ENCODE measurements at regions not wholly inside any gene's neighbourhood (a gene's known extent, or its start where the extent isn't known, plus 50 kb on each side); places are given as distances from the start of the nearest gene placed in this dataset.
A peak's percentile ranks its signal among the peaks of the same experiment; 100 is the strongest.
"Not testable (repeated sequence)": the region's sequence is repeated elsewhere in the genome, so short reads cannot be mapped to it uniquely, and the experiment has no call there.

DNA sequence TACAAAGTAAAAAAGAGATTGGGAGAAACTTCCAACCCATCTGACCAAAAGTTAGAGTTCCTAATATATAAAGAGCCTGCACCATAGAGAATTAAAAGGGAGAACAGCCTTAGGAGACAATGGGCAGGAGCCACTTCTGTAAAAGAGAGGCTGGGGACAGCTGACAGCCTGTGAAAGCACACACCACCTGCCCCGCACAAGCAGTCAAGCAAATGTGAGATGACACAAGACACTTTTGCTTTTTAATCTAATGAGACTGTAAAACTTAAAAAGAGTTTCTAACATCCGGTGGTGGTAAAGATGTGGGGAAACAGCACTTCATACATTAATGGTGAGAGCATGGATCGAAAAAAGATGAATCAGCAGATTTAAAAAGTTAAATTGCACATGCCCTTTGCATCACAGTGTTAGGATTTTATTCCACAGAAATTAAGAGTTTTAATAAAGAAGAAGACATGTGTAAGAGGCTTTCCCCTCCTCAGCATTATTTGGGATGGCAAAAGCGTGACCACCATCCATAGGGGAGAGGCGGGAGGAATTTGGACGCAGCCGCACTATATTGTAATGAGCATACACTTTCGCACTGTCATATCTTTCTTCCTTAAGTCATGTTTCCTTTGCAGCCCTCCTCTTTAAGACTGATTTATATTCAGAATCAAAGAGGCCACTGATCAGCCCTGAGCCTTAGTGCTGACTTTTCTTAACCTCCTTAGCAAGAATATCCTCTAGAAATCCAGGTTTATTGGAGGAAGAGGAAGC lies 322.2 kb upstream of the CHRNA7 start:
- H3K27ac ChIP-seq (ENCODE audit: extremely low read length, insufficient read depth, low read length); H3K9me3 ChIP-seq (ENCODE audit: low read length); H3K9ac ChIP-seq (ENCODE audit: insufficient read depth, low read depth, low read length); H3K27me3 ChIP-seq (ENCODE audit: control insufficient read depth in 1 of 2, insufficient read depth in 2 of 2, low read length in 2 of 2); H2AFZ ChIP-seq (ENCODE audit: low read length); CTCF ChIA-PET (ENCODE audit: low intra/inter-chr PET ratio, low total read pairs); ATAC-seq; H3K4me1 ChIP-seq (ENCODE audit: insufficient read depth, low read length); intact Hi-C loops (cut with micrococcal nuclease; ENCODE audit: unreplicated experiment); POLR2A ChIA-PET; H3K4me3 ChIP-seq (replicated peaks in 1 of 3; ENCODE audit: insufficient read depth in 1 of 3, low read depth in 2 of 3, low read length in 3 of 3); BruUV-seq (replicated peaks); H3K79me2 ChIP-seq (ENCODE audit: insufficient read depth, low read length); H3K36me3 ChIP-seq (replicated peaks in 1 of 2; ENCODE audit: control insufficient read depth in 1 of 2, insufficient read depth in 2 of 2, low read length in 2 of 2); H3K4me2 ChIP-seq (ENCODE audit: low read depth, low read length); in situ Hi-C loops (cut with HindIII; ENCODE audit: extremely low pct_ligation_motif_present, low pct_unique_long_range_greater_than_20kb); FAIRE-seq; DNase-seq (ENCODE audit: low spot score); H4K20me1 ChIP-seq (ENCODE audit: insufficient read depth, low read length): not testable (repeated sequence)
- 22% methylated on average over 2 of the region's 8 CpGs for WGBS (ENCODE audit: low lambda C conversion rate)
- peak in 1 of 2 experiments; percentile 46; a peak in 1 of 4 replicates for TF ChIP-seq MAFK (conservative IDR thresholded peaks at IDR 0.05 in 1 of 2, IDR thresholded peaks at IDR 0.05 in 1 of 2; ENCODE audit: low read length in 2 of 2)

- H3K27ac ChIP-seq (ENCODE audit: extremely low read length, insufficient read depth, low read length); DNase-seq (ENCODE audit: low spot score); H3K4me1 ChIP-seq (ENCODE audit: insufficient read depth, low read length); H4K20me1 ChIP-seq (ENCODE audit: insufficient read depth, low read length); BruUV-seq (replicated peaks); POLR2A ChIA-PET; H2AFZ ChIP-seq (ENCODE audit: low read length); in situ Hi-C loops (cut with HindIII; ENCODE audit: extremely low pct_ligation_motif_present, low pct_unique_long_range_greater_than_20kb); H3K9me3 ChIP-seq (ENCODE audit: low read length); H3K4me2 ChIP-seq (ENCODE audit: low read depth, low read length); intact Hi-C loops (cut with micrococcal nuclease; ENCODE audit: unreplicated experiment); H3K9ac ChIP-seq (ENCODE audit: insufficient read depth, low read depth, low read length); H3K4me3 ChIP-seq (replicated peaks in 1 of 3; ENCODE audit: insufficient read depth in 1 of 3, low read depth in 2 of 3, low read length in 3 of 3); H3K36me3 ChIP-seq (replicated peaks in 1 of 2; ENCODE audit: control insufficient read depth in 1 of 2, insufficient read depth in 2 of 2, low read length in 2 of 2); FAIRE-seq; ATAC-seq; H3K27me3 ChIP-seq (ENCODE audit: control insufficient read depth in 1 of 2, insufficient read depth in 2 of 2, low read length in 2 of 2); H3K79me2 ChIP-seq (ENCODE audit: insufficient read depth, low read length); CTCF ChIA-PET (ENCODE audit: low intra/inter-chr PET ratio, low total read pairs): not testable (repeated sequence)
- 0% methylated on average over 4 of the region's 9 CpGs for whole genome bisulfite sequencing (ENCODE audit: low lambda C conversion rate)
Observed at GRCh38 chr15:31708703-31709327, 321.5 kb upstream of the CHRNA7 start.

GRCh38 chr15:31709479-31709878 lies 320.8 kb upstream of the CHRNA7 start:
- H2AFZ ChIP-seq (ENCODE audit: low read length); H3K36me3 ChIP-seq (replicated peaks in 1 of 2; ENCODE audit: control insufficient read depth in 1 of 2, insufficient read depth in 2 of 2, low read length in 2 of 2); FAIRE-seq; H3K27ac ChIP-seq (ENCODE audit: extremely low read length, insufficient read depth, low read length); H4K20me1 ChIP-seq (ENCODE audit: insufficient read depth, low read length); DNase-seq (ENCODE audit: low spot score); H3K4me1 ChIP-seq (ENCODE audit: insufficient read depth, low read length); POLR2A ChIA-PET; H3K79me2 ChIP-seq (ENCODE audit: insufficient read depth, low read length); BruUV-seq (replicated peaks); H3K27me3 ChIP-seq (ENCODE audit: control insufficient read depth in 1 of 2, insufficient read depth in 2 of 2, low read length in 2 of 2); H3K4me3 ChIP-seq (replicated peaks in 1 of 3; ENCODE audit: insufficient read depth in 1 of 3, low read depth in 2 of 3, low read length in 3 of 3); H3K9ac ChIP-seq (ENCODE audit: insufficient read depth, low read depth, low read length); ATAC-seq; intact Hi-C loops (cut with micrococcal nuclease; ENCODE audit: unreplicated experiment); in situ Hi-C loops (cut with HindIII; ENCODE audit: extremely low pct_ligation_motif_present, low pct_unique_long_range_greater_than_20kb); H3K4me2 ChIP-seq (ENCODE audit: low read depth, low read length); CTCF ChIA-PET (ENCODE audit: low intra/inter-chr PET ratio, low total read pairs); H3K9me3 ChIP-seq (ENCODE audit: low read length): not testable (repeated sequence)
- WGBS (ENCODE audit: low lambda C conversion rate), result 52% methylated on average over 3 of the region's 3 CpGs

DNA sequence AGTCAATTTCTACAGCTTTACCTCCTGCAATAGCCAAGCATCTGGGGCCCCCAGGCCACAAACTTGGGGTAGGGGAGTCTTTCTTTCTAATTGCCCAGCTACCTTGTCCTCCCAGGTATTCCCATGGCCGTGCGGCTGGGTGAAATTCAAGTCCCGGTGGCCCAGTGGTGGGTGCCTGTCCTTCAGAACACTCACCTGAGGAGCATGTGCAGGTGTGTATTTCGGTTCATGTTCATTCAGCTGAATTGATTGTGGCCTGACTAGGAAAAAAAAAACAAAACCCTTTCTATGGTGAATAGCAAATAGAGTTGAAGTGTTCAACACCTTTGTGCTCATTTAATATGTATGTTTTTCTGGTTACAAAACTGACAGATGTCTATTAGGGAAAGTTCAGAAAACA lies 319.5 kb upstream of the CHRNA7 start:
- H3K27me3 ChIP-seq (ENCODE audit: control insufficient read depth in 1 of 2, insufficient read depth in 2 of 2, low read length in 2 of 2); BruUV-seq (replicated peaks); H3K4me1 ChIP-seq (ENCODE audit: insufficient read depth, low read length); H3K9ac ChIP-seq (ENCODE audit: insufficient read depth, low read depth, low read length); H3K9me3 ChIP-seq (ENCODE audit: low read length); FAIRE-seq; DNase-seq (ENCODE audit: low spot score); H3K4me3 ChIP-seq (replicated peaks in 1 of 3; ENCODE audit: insufficient read depth in 1 of 3, low read depth in 2 of 3, low read length in 3 of 3); H3K79me2 ChIP-seq (ENCODE audit: insufficient read depth, low read length); H2AFZ ChIP-seq (ENCODE audit: low read length); H3K36me3 ChIP-seq (replicated peaks in 1 of 2; ENCODE audit: control insufficient read depth in 1 of 2, insufficient read depth in 2 of 2, low read length in 2 of 2); intact Hi-C loops (cut with micrococcal nuclease; ENCODE audit: unreplicated experiment); H4K20me1 ChIP-seq (ENCODE audit: insufficient read depth, low read length); POLR2A ChIA-PET; H3K4me2 ChIP-seq (ENCODE audit: low read depth, low read length); H3K27ac ChIP-seq (ENCODE audit: extremely low read length, insufficient read depth, low read length); CTCF ChIA-PET (ENCODE audit: low intra/inter-chr PET ratio, low total read pairs); ATAC-seq; in situ Hi-C loops (cut with HindIII; ENCODE audit: extremely low pct_ligation_motif_present, low pct_unique_long_range_greater_than_20kb): not testable (repeated sequence)
- 72% methylated on average over 3 of the region's 4 CpGs for WGBS (ENCODE audit: low lambda C conversion rate)

Measured in HepG2 (cell line).